HG02938 (cell line): ENCODE measurements at regions not wholly inside any gene's neighbourhood (a gene's known extent, or its start where the extent isn't known, plus 50 kb on each side); places are given as distances from the start of the nearest gene placed in this dataset.

ENCODE experiments used
- ATAC-seq: cut with Tn5 transposase; IDR thresholded peaks from one replicate; pipeline ENCODE4 v1.9.1; 2021; ENCODE audit warnings: mild to moderate bottlenecking, moderate library complexity; ENCODE audit not compliant: unreplicated experiment

DNA sequence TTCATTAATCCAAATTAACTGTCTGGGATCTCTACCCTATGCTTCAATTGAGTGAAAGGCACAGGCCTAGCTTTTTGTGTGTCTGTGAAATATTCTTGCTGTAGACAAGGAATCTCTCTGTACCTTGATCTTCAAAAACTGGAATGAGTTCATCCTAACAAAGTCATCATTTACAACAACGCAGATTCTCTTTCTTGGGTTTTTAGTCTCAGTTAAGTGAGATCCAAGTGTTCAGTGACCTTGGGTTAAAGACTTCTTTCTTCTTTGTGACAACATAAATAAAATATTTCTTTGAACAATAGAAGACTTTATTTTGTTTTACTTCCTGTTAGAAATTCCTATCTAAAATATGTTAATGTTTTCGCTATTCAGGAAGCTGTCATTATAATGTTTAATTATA lies 192.2 kb upstream of the LMNTD1 start:
- ATAC-seq: no peak

GRCh38 chr12:25746131-25746530 lies 193.0 kb upstream of the LMNTD1 start:
- ATAC-seq: no peak

GRCh38 chr12:25752710-25753309 lies 199.7 kb upstream of the LMNTD1 start:
- no peak for ATAC-seq

DNA sequence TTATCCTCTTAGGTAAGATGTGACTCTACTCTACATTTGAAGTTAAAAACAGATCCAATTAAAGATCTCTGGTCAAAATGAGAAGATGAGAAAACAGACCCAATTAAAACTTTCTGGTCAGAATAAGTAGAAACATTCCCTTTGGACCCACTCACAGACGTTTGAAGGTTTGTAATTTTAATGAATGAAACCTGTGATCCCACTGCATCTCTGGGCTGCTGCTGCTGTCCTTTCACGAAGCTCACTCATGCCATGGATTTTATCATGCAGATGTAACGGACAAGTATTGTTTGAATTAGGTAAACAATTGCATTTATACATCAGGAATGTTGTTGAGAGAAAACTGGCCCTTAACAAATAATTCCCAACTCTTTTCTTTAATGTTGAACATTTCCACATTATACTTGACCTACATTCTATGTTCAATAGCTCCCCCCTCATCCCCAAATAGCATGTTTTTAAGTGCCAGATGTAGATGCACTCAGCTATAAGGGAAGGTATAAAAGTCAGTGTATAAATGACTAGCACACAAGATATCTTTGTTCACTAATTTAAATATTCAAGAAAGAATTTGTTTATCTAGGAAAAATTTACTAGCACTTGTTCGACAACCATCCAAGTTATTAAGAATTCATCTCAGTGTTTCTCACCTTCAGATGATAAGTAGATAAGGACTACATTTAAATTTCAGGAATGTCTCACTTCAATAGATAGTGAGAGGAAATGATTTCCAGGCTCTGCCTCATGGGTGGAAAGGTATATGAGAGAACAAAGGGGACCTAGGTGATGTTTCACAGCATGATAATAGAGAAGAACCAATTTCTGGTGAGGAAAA lies 202.3 kb upstream of the LMNTD1 start:
- no peak for ATAC-seq

GRCh38 chr12:25755971-25756260 lies 202.6 kb upstream of the RASSF8 start:
- ATAC-seq: no peak

DNA sequence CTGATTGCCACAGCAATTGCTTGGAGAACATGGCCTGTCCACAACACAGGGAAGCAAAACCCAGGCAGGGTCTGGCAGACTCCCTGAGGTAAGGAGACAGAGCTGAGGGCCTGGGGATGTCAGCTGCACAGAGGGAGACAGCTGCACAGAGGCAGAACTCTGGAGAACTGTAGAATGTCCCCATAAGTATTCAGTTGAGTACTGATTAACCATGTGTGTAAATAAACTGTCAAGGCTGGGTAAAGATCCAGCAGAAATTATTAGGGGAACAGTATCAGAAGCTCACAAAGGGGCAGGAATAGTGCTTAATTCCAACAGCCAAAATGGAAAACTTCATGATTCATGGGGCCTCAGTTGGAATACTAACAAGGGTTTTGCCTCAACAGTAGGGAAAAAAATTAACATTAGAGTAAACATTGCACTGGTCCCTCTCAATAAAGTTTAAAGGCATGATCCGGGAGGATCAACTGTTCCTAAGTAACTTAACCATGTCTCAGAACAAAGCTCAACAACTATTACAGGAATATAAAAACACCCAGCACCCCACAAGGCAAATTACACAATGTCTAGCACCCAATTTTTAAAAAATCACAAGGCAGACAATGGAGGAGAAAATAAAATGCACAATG lies 201.3 kb upstream of the RASSF8 start:
- no peak for ATAC-seq

DNA sequence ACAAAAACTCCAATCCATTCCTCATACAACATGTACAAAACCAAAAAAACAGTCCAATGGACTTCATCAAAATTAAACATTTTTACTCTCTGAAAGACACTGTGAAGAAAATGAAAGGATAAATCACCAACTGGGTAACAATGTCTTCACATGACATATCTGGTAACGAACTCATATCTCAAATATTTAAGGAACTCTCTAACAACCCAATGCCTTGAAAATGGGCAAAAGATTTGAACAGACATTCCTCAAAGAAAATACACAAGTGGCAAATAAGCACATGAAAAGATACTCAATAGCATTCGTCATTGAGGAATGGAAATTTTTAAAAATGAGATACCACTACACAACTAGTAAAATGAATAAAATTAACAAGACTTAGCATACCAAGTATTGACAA lies 198.7 kb upstream of the RASSF8 start:
- ATAC-seq: no peak

GRCh38 chr12:25761356-25761755 lies 197.1 kb upstream of the RASSF8 start:
- no peak for ATAC-seq

DNA sequence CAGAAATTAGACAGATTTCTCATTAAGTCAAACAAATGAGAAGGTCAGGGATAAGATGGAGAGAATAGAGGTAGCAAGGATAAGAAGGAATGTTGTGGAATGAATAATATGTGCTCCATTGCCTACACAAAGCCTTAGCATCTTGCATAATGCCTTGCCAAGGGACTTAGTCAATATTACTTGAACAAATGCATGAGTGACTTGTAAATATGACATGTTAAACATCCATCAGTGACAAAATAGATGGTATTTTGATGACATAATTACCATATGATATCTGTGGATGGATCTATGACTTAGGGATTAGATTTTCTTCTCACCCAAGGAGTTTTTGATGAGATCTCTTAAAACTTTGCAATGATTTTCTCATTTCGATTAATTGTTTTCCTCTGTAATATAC lies 194.1 kb upstream of the RASSF8 start:
- no peak for ATAC-seq

DNA sequence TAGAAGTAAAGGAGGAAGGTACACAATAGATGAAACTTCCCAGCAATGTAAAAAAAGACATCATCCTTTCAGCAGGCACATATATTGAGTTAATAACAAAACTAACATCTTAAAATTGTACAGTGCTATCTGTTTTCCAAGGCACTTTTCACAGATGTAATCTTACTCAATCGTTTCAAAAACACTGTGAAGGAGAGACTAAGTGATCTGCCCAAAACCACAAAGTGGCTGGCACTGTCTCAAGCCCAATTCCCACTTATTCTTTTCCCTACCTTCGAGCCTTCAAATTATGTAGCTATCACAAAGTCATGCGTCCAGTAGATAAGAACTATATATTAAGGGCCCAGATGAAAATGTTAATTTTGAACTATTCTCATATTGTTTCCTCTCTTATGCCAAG lies 193.6 kb upstream of the RASSF8 start:
- ATAC-seq: no peak

GRCh38 chr12:25767606-25768005 lies 190.9 kb upstream of the RASSF8 start:
- ATAC-seq: no peak

DNA sequence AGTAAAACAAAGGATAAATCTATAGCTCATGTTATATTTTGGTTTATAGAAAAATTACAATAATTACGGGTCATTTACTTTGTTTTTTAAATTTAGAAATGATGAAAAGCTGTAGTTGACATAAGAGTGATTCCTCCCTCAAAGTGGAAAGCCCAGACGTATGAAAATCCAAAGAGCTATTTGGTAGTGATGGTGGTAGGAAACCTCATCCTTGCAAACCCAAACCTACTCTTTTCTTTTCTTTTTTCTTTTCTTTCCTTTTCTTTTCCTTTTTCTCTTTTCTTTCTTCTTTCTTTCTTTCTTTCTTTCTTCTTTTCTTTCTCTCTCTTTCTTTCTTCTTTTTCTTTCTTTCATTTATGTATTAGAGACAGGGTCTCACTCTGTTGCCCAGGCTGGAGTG lies 190.3 kb upstream of the RASSF8 start:
- no peak for ATAC-seq

- ATAC-seq: no peak
Measured at GRCh38 chr12:25769082-25769945, 189.2 kb upstream of the RASSF8 start.

DNA sequence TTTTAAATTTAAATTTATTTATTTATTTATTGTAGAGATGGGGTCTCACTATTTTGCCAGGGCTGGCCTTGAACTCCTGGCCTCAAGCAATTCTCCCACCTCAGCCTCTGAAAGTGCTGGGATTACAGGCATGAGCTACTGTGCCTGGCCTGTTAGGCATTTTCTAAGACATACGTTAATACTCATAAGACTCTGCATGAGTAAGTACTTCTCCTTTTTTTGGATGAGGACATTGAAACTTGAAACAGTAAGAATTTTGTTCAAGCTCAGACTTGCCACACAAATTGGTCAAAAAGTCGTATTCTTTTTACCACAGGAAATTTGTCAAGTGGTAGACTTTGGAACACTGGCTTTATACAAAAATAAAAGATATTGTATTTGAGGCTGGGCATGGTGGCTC lies 187.4 kb upstream of the RASSF8 start:
- peak; percentile 86 for ATAC-seq

DNA sequence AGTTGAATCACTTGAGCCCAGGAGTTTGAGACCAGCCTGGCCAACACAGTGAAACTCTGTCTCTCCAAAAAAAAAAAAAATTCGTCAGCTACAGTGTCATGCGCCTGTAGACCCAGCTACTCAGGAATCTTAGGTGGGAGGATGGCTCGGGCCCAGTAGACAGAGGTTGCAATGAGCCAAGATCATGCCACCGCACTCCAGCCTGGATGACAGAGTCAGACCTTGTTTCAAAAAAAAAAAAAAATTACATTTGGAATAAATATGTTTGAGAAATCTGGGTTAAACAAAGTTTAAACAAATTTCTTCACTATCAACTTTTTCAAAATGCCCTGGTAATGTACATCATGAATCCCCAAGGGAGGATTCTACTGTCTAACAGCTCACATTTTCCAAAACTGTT lies 187.0 kb upstream of the RASSF8 start:
- no peak for ATAC-seq

- ATAC-seq: no peak
Measured at GRCh38 chr12:25775968-25776367, 182.5 kb upstream of the RASSF8 start.

DNA sequence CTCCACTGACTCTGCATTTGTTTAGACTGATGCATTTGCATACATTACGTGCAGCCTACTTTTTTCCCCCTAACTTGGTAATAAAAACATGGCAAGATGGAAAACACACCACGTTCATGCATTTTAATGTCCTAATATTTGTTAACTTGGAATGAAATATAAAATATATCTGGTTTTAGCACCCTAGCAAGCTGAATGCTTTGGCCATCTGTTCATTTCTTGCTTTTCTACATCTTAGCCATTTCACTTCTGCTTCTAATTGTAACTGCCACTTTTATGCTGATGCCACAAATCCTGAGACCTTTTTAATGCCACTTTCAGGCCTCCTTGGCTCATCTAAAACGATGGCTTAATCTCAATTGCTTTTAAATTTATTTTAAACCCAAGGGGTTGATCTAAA lies 177.7 kb upstream of the RASSF8 start:
- ATAC-seq: no peak

DNA sequence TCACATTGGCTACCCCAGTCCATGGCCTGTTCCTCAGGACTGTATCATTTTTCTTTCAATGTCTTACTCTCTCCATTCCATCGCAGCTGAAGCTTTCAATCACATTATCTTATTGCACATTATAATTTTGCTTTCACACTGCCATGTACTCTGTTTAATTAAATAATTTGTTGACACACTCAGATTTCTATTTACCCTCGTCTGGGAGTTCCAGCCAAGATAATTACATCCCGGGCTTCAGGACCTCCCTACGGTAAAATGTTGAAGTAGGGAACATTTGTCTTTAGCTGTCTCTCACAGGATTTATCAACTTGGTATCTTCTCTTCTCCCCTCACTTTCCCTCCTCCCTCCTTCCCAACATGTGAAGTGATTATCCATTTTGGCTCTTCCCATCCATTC lies 177.2 kb upstream of the RASSF8 start:
- no peak for ATAC-seq

- ATAC-seq: no peak
Measured at GRCh38 chr12:25783566-25783965, 174.9 kb upstream of the RASSF8 start.

DNA sequence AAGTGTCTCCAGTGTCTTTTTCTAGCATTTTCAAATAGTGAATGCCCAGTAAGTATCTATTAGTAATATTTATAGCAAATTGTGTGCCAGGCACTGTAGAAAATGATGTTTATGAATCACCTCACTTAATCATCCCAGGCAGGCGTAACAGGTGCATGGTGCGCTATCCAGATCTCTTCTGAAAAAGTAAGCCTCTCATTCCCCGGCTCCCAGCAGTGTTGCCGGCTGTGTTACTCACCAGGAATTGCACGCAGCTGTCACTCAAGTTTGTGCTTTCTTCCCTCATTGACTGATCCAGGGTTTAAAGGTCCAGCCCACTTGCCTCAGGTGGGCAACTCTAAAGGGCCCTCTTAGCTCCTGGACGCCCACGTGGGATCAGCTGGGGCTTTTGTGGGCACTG lies 173.8 kb upstream of the RASSF8 start:
- no peak for ATAC-seq

DNA sequence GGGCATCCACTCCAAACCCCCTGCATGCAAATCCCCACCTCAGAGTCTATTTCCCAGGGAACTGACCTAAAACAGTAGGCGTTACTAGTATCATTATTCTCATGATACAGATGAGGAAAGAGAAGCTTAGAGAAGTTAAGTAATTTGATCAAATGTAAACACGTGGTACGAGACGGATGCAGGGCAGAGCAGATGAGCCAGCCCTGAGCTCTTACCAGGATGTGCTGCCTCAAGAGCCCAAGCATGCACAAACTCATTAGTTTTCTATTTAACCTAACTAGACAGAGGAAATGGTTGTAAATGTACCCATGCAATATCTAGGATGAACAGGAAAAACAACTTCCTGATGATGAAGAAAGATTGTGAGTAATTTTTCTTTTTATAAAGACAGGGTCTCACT lies 173.3 kb upstream of the RASSF8 start:
- no peak for ATAC-seq

DNA sequence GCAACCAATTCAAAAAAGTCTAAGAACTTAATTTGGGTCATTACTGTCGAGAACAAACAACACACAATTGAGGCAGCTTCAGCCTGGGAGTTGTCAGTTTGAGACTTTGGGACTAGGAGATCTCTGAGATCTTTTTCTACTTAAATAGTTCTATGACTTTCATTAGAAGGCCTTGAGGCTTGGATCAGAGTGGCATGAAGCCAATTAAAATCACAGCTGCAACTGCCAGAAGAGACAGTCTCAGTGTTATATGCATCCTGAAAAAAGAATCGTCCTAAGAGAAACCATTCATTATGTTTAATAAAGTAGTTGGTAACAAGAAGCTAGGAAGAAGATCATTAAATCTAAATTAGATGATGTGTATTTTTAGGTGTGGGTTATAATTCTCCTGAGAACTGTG lies 170.8 kb upstream of the RASSF8 start:
- ATAC-seq: no peak
